Astrocyte of the spinal cord (primary cell): ENCODE measurements at regions not wholly inside any gene's neighbourhood (a gene's known extent, or its start where the extent isn't known, plus 50 kb on each side); places are given as distances from the start of the nearest gene placed in this dataset.
"Not testable (repeated sequence)": the region's sequence is repeated elsewhere in the genome, so short reads cannot be mapped to it uniquely, and the experiment has no call there.

ENCODE experiments used
- DNase-seq: peaks from one replicate; pipeline ENCODE4 v3.0.0; 2011; ENCODE audit warnings: low read depth, low spot score
- H3K4me3 ChIP-seq: 2 replicates; pipeline ENCODE4 v1.5.1; 2011; ENCODE audit warnings: low read depth, mild to moderate bottlenecking, low read length, moderate library complexity
- CTCF ChIP-seq: IDR thresholded peaks from 2 replicates; pipeline ENCODE4 v1.5.1; 2012; ENCODE audit warnings: low read depth, mild to moderate bottlenecking, low read length, inconsistent platforms
- in situ Hi-C: cut with HindIII; loops from 2 replicates; pipeline ENCODE4 v1.10.0; 2017; ENCODE audit warnings: low sequenced_read_pairs

GRCh38 chr1:229132706-229133105 lies 138.2 kb upstream of the RAB4A start:
- in situ Hi-C loops = no loop called here
- no peak for DNase-seq
- no peak for TF ChIP-seq CTCF
- no peak overlapping the region for H3K4me3 ChIP-seq

- in situ Hi-C loops = no loop called here
- TF ChIP-seq CTCF = no peak
- H3K4me3 ChIP-seq = no peak overlapping the region
- no peak for DNase-seq
Observed at GRCh38 chr1:229133151-229133550, 137.8 kb upstream of the RAB4A start.

- DNase-seq = no peak
- in situ Hi-C loops = no loop called here
- TF ChIP-seq CTCF = no peak
- no peak overlapping the region for H3K4me3 ChIP-seq
Observed at GRCh38 chr1:229133811-229134210, 137.1 kb upstream of the RAB4A start.

GRCh38 chr1:229134381-229135217 lies 136.3 kb upstream of the RAB4A start:
- in situ Hi-C loops, H3K4me3 ChIP-seq, DNase-seq: not testable (repeated sequence)

- in situ Hi-C loops = no loop called here
- no peak for DNase-seq
- TF ChIP-seq CTCF = no peak
- no peak overlapping the region for H3K4me3 ChIP-seq
Observed at GRCh38 chr1:229135773-229136172, 135.1 kb upstream of the RAB4A start.

- no peak for DNase-seq
- H3K4me3 ChIP-seq = no peak overlapping the region
- TF ChIP-seq CTCF = no peak
- in situ Hi-C loops = no loop called here
Observed at GRCh38 chr1:229136822-229137221, 134.1 kb upstream of the RAB4A start.

GRCh38 chr1:229137271-229137670 lies 133.6 kb upstream of the RAB4A start:
- DNase-seq = no peak
- no peak overlapping the region for H3K4me3 ChIP-seq
- TF ChIP-seq CTCF = no peak
- in situ Hi-C loops = no loop called here
